PC-3 (cell line): ENCODE measurements at regions not wholly inside any gene's neighbourhood (a gene's known extent, or its start where the extent isn't known, plus 50 kb on each side); places are given as distances from the start of the nearest gene placed in this dataset.

ENCODE experiments used
- CTCF ChIP-seq: fragments of 300-600 bp; sonication (generic); conservative IDR thresholded peaks from 2 replicates; pipeline ENCODE4 v1.5.1; 2017; ENCODE audit warnings: antibody characterized with exemption, low read depth, mild to moderate bottlenecking, low read length
- EZH2 ChIP-seq: fragments of 300-600 bp; sonication (generic); IDR thresholded peaks from one replicate; pipeline ENCODE4 v1.6.1; 2017; ENCODE audit warnings: antibody characterized with exemption, mild to moderate bottlenecking, low read length; ENCODE audit not compliant: unreplicated experiment
- EZH2phosphoT487 ChIP-seq: fragments of 300-600 bp; sonication (generic); IDR thresholded peaks from 2 replicates; pipeline ENCODE4 v1.6.1; 2018; ENCODE audit warnings: mild to moderate bottlenecking, antibody characterized with exemption, low read length, borderline replicate concordance

- no peak for TF ChIP-seq CTCF
- TF ChIP-seq EZH2phosphoT487: no peak
- TF ChIP-seq EZH2: no peak
These were observed 282.2 kb downstream of the RPL10L start for GRCh38 chr14:46369391-46369790.
